Gastrocnemius medialis (tissue), 4 donors: ENCODE measurements at regions not wholly inside any gene's neighbourhood (a gene's known extent, or its start where the extent isn't known, plus 50 kb on each side); places are given as distances from the start of the nearest gene placed in this dataset.

Experiments
- CTCF ChIP-seq, 5 experiments: fragments of 450-650 bp in 3 of 5; fragments of 200-600 bp in 2 of 5; sonication (generic) in 2 of 5; IDR thresholded peaks in 4 of 5; conservative IDR thresholded peaks in 1 of 5; 1 replicate in 4 of 5; 2 replicates in 1 of 5; pipeline ENCODE4 v1.5.1; 2016 to 2019; ENCODE audit warnings: antibody characterized with exemption in 5 of 5, mild to moderate bottlenecking in 3 of 5, moderate library complexity in 3 of 5
- POLR2A ChIP-seq, 2 donors: fragments of 450-650 bp; IDR thresholded peaks; one replicate each; pipeline ENCODE4 v1.6.1; 2017; ENCODE audit warnings: antibody characterized with exemption in 2 of 2, mild to moderate bottlenecking in 2 of 2, moderate library complexity in 2 of 2

DNA sequence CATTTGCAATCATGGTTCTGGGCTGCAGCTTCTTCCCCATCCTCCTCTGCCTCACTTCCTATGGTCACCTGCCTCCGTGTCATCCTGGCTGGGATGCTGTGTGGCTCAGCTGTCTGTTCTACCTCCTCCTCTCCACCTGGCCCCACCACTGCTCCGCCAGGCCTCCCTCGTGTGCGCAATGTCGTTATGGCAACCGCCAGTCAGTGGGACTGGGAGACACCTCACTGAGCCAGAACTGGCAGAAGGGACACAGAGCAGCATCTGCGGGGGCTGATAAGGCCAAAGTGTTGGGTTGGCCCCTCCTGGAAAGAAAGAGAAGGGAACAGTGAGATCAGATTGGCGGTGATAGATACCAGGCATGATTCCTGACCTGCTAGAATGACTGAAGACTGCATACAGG is 527.5 kb downstream of the INHBA start:
- no peak for TF ChIP-seq CTCF (IDR thresholded peaks at IDR 0.05 in 4 of 5, conservative IDR thresholded peaks at IDR 0.05 in 1 of 5)
- no peak for TF ChIP-seq POLR2A (IDR thresholded peaks at IDR 0.05)
